K562 (cell line): ENCODE measurements at regions not wholly inside any gene's neighbourhood (a gene's known extent, or its start where the extent isn't known, plus 50 kb on each side); places are given as distances from the start of the nearest gene placed in this dataset.

Experiments
- ATAC-seq: fragments of 200-7000 bp; cut with Tn5 transposase; 3 replicates; pipeline ENCODE4 v1.9.1; 2020; ENCODE audit warnings: moderate library complexity
- BruUV-seq: library from RNA; stranded (reverse); fragments of 400-500 nt; replicated peaks from 2 replicates; lab custom pipeline; 2021; lab: Mats Ljungman, UMichigan
- CTCF ChIA-PET: fragments of 300-600 bp; formaldehyde crosslinking; extraction: SDS; loops from one replicate; lab custom pipeline; 2021; ENCODE audit warnings: low intra/inter-chr PET ratio; lab: Yijun Ruan, JAX
- POLR2A ChIA-PET: fragments of 300-600, 350-650 bp; sonication (Branson Sonifier 250); formaldehyde crosslinking; extraction: SDS; loops from one replicate; lab custom pipeline; 2021; ENCODE audit warnings: antibody characterized with exemption, inconsistent platforms; lab: Yijun Ruan, JAX
- DNase-seq, 4 experiments: peaks; one replicate each; pipeline versions ENCODE4 v3.0.0 to v3.0.0-alpha.2; 2011 to 2018; ENCODE audit warnings: low spot score in 3 of 4, mixed read lengths in 3 of 4; ENCODE audit errors: extremely low read depth in 1 of 4
- FAIRE-seq: peaks from 2 replicates; lab custom pipeline; 2011; peaks lifted over from hg19 to GRCh38; lab: Jason Lieb, UNC
- H2AFZ ChIP-seq: 2 replicates; pipeline ENCODE4 v1.6.0; 2011; ENCODE audit warnings: low read depth, low read length, control low read depth, inconsistent platforms
- H3K27ac ChIP-seq: fragments of 200-600 bp; 3 replicates; pipeline ENCODE4 v1.8.0; 2011; ENCODE audit warnings: low read depth, mild to moderate bottlenecking, control low read depth, inconsistent platforms, low read length, moderate library complexity, mixed read lengths; ENCODE audit errors: extremely low read depth
- H3K27me3 ChIP-seq, 2 experiments: fragments of 300-600 bp in 1 of 2; 2 replicates in 1 of 2; 3 replicates in 1 of 2; pipeline versions ENCODE4 v1.6.0 to v1.8.0; 2011; ENCODE audit warnings: inconsistent platforms in 2 of 2, low read length in 2 of 2, mild to moderate bottlenecking in 1 of 2, mixed read lengths in 1 of 2, moderate library complexity in 1 of 2; ENCODE audit not compliant: control insufficient read depth in 2 of 2, insufficient read depth in 2 of 2
- H3K36me3 ChIP-seq: fragments of 300-600 bp; 3 replicates; pipeline ENCODE4 v1.8.0; 2011; ENCODE audit warnings: mild to moderate bottlenecking, low read length, inconsistent platforms; ENCODE audit not compliant: control insufficient read depth, insufficient read depth
- H3K4me1 ChIP-seq, 2 experiments: fragments of 200-600 bp in 1 of 2; replicated peaks in 1 of 2; 2 replicates in 1 of 2; 3 replicates in 1 of 2; pipeline versions ENCODE4 v1.5.1 to v1.8.0; 2011; ENCODE audit warnings: inconsistent platforms in 2 of 2, low read length in 2 of 2, mild to moderate bottlenecking in 1 of 2, mixed read lengths in 1 of 2, moderate library complexity in 1 of 2; ENCODE audit not compliant: control insufficient read depth in 2 of 2, insufficient read depth in 2 of 2
- H3K4me2 ChIP-seq: 2 replicates; pipeline ENCODE4 v1.6.1; 2011; ENCODE audit warnings: low read length, control low read depth, inconsistent platforms, mixed read lengths; ENCODE audit not compliant: insufficient read depth
- H3K4me3 ChIP-seq: fragments of 200-600 bp; sonication (generic), shearing (Covaris generic); 2 replicates; pipeline ENCODE4 v1.5.1; 2016; ENCODE audit warnings: control low read depth, inconsistent platforms
- H3K79me2 ChIP-seq: fragments of 200-600 bp; 3 replicates; pipeline ENCODE4 v1.8.0; 2011; ENCODE audit warnings: low read length, inconsistent platforms; ENCODE audit not compliant: control insufficient read depth, insufficient read depth
- H3K9ac ChIP-seq, 2 experiments: 2 replicates each; pipeline versions ENCODE4 v1.6.0 to v1.6.1; 2011; ENCODE audit warnings: low read depth in 2 of 2, low read length in 2 of 2, control low read depth in 1 of 2, inconsistent platforms in 1 of 2, mild to moderate bottlenecking in 1 of 2, mixed read lengths in 1 of 2; ENCODE audit not compliant: insufficient read depth in 1 of 2
- H3K9me1 ChIP-seq: one replicate; pipeline ENCODE4 v1.6.0; 2011; ENCODE audit warnings: inconsistent platforms, mild to moderate bottlenecking, low read length, moderate library complexity; ENCODE audit not compliant: control insufficient read depth, insufficient read depth
- H3K9me3 ChIP-seq: replicated peaks from 2 replicates; pipeline ENCODE4 v1.5.1; 2011; ENCODE audit warnings: low read depth, low read length, inconsistent platforms; ENCODE audit not compliant: control insufficient read depth, insufficient read depth
- H4K20me1 ChIP-seq: replicated peaks from 2 replicates; pipeline ENCODE4 v1.6.1; 2011; ENCODE audit warnings: low read length, inconsistent platforms, mixed read lengths; ENCODE audit not compliant: control insufficient read depth, insufficient read depth
- CBFB ChIP-seq: sonication (generic); formaldehyde crosslinking; IDR thresholded peaks from 2 replicates; pipeline ENCODE4 v1.4.0; 2020; ENCODE audit warnings: mild to moderate bottlenecking, missing genetic modification reagents
- CHD2 ChIP-seq: IDR thresholded peaks from 2 replicates; pipeline ENCODE4 v1.6.1; 2011; ENCODE audit warnings: low read depth, low read length
- DIDO1 ChIP-seq: fragments of 450-650 bp; IDR thresholded peaks from 2 replicates; pipeline ENCODE4 v1.6.1; 2016; ENCODE audit warnings: low read depth, missing biosample characterization, missing genetic modification characterization
- MEIS2 ChIP-seq: fragments of 450-650 bp; IDR thresholded peaks from 2 replicates; pipeline ENCODE4 v1.6.1; 2014; ENCODE audit warnings: mild to moderate bottlenecking; ENCODE audit not compliant: partially characterized antibody
- MIER1 ChIP-seq: fragments of 450-650 bp; IDR thresholded peaks from 2 replicates; pipeline ENCODE4 v1.6.1; 2016; ENCODE audit warnings: antibody characterized with exemption, mild to moderate bottlenecking, low read depth
- POLR2AphosphoS2 ChIP-seq: IDR thresholded peaks from 2 replicates; pipeline ENCODE4 v1.6.1; 2012; ENCODE audit warnings: low read length, improper control_type of control experiment
- TAF15 ChIP-seq: fragments of 200-400 bp; formaldehyde crosslinking; IDR thresholded peaks from 2 replicates; pipeline ENCODE4 v1.6.1; 2017; ENCODE audit warnings: mild to moderate bottlenecking, low read depth, low read length, moderate library complexity
- TCF7 ChIP-seq: sonication (generic); IDR thresholded peaks from 2 replicates; pipeline ENCODE4 v1.6.1; 2016; ENCODE audit warnings: antibody characterized with exemption, borderline replicate concordance
- WGBS: fragments of 100-300 bp; shearing (Covaris generic); methylation state at CpG from one replicate; pipeline ENCODE4 v1.1.6; 2016; ENCODE audit warnings: low coverage, mixed read lengths; ENCODE audit not compliant: insufficient coverage; ENCODE audit errors: missing lambda C conversion rate; 5-methylcytosine and 5-hydroxymethylcytosine counted together
- in situ Hi-C: fragments of 300-500 bp; cut with MboI; formaldehyde crosslinking; loops from 4 replicates; pipeline ENCODE4 v1.15.0; 2018; ENCODE audit warnings: inconsistent platforms, mixed read lengths
- intact Hi-C: fragments of 100-400 bp; cut with micrococcal nuclease; formaldehyde crosslinking; loops from 2 replicates; pipeline ENCODE4 v1.14.2; 2022
- TF ChIP-seq, protein P1 (sequence below): fragments of 250-450 bp; sonication (Bioruptor Pico); IDR thresholded peaks from 2 replicates; pipeline ENCODE4 v1.4.0; 2020; ENCODE audit warnings: borderline replicate concordance
- TF ChIP-seq, protein P2 (sequence below): fragments of 200-800 bp; sonication (Bioruptor generic); IDR thresholded peaks from 2 replicates; pipeline ENCODE4 v1.6.1; 2017; ENCODE audit warnings: missing genetic modification characterization, missing compliant biosample characterization
- TF ChIP-seq, protein P3 (sequence below): sonication (generic); formaldehyde crosslinking; IDR thresholded peaks from 2 replicates; pipeline ENCODE4 v1.8.0; 2022; ENCODE audit warnings: mild to moderate bottlenecking, missing genetic modification reagents
- TF ChIP-seq, protein P4 (sequence below): fragments of 450-650 bp; formaldehyde crosslinking; IDR thresholded peaks from 2 replicates; pipeline ENCODE4 v1.4.0; 2020; ENCODE audit warnings: mild to moderate bottlenecking, mixed read lengths
- TF ChIP-seq, protein P5 (sequence below): sonication (generic); formaldehyde crosslinking; IDR thresholded peaks from 2 replicates; pipeline ENCODE4 v1.8.1; 2022; ENCODE audit warnings: missing genetic modification reagents

DNA sequence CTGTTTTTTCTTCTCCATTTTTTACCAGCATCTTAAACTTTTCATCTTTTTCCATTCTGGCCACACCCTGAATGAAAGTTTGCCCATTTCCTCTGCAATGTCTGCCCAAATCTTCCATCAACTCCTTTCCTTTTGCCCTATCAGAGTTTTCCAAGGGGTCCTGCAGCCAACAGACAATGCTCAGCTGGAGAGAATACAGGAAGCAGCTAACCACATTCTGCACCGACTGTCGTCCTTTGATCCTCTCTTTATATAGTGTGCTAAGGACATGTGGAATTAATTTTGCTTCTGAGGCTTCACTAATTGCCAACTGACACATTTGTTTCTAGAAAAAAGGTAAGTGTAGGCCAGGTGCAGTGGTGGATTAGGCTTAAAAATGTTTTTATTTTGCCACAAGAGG, 50.5 kb upstream of the DLX2 start:
- Histone ChIP-seq H3K27me3 (peaks cover 29 to 39% of the 10 kb centered on the region in 2 experiments), H3K9ac (no peak overlapping the region), H3K4me1 (no peaks in the 10 kb centered on the region), H3K79me2 (no peaks in the 10 kb centered on the region), H4K20me1 (no peaks in the 10 kb centered on the region), H3K36me3 (no peaks in the 10 kb centered on the region), H2AFZ (no peak overlapping the region), H3K27ac (no peak overlapping the region), H3K9me3 (no peaks in the 10 kb centered on the region), H3K9me1 (no peaks in the 10 kb centered on the region), H3K4me3 (no peak overlapping the region), H3K4me2 (no peak overlapping the region)
- no peak for DNase-seq
- ChIA-PET CTCF (no interaction called here), POLR2A (no interaction called here)
- intact Hi-C loops (no loop called here), in situ Hi-C loops (no loop called here)
- ATAC-seq: no peak
- FAIRE-seq: no peak
- 0% methylated on average over 2 of the region's 2 CpGs for WGBS
- BruUV-seq: no TSS peak
- TF ChIP-seq, protein P1, sequence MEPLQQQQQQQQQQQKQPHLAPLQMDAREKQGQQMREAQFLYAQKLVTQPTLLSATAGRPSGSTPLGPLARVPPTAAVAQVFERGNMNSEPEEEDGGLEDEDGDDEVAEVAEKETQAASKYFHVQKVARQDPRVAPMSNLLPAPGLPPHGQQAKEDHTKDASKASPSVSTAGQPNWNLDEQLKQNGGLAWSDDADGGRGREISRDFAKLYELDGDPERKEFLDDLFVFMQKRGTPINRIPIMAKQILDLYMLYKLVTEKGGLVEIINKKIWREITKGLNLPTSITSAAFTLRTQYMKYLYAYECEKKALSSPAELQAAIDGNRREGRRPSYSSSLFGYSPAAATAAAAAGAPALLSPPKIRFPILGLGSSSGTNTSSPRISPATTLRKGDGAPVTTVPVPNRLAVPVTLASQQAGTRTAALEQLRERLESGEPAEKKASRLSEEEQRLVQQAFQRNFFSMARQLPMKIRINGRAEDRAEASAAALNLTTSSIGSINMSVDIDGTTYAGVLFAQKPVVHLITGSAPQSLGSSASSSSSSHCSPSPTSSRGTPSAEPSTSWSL (CRISPR knock-in tag): no peak
- no peak for TF ChIP-seq MEIS2
- TF ChIP-seq POLR2AphosphoS2: no peak
- TF ChIP-seq, protein P2, sequence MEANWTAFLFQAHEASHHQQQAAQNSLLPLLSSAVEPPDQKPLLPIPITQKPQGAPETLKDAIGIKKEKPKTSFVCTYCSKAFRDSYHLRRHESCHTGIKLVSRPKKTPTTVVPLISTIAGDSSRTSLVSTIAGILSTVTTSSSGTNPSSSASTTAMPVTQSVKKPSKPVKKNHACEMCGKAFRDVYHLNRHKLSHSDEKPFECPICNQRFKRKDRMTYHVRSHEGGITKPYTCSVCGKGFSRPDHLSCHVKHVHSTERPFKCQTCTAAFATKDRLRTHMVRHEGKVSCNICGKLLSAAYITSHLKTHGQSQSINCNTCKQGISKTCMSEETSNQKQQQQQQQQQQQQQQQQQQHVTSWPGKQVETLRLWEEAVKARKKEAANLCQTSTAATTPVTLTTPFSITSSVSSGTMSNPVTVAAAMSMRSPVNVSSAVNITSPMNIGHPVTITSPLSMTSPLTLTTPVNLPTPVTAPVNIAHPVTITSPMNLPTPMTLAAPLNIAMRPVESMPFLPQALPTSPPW (CRISPR knock-in tag): no peak
- no peak for TF ChIP-seq CBFB (CRISPR knock-in tag)
- TF ChIP-seq, protein P3, sequence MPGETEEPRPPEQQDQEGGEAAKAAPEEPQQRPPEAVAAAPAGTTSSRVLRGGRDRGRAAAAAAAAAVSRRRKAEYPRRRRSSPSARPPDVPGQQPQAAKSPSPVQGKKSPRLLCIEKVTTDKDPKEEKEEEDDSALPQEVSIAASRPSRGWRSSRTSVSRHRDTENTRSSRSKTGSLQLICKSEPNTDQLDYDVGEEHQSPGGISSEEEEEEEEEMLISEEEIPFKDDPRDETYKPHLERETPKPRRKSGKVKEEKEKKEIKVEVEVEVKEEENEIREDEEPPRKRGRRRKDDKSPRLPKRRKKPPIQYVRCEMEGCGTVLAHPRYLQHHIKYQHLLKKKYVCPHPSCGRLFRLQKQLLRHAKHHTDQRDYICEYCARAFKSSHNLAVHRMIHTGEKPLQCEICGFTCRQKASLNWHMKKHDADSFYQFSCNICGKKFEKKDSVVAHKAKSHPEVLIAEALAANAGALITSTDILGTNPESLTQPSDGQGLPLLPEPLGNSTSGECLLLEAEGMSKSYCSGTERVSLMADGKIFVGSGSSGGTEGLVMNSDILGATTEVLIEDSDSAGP: no peak
- TF ChIP-seq, protein P4, sequence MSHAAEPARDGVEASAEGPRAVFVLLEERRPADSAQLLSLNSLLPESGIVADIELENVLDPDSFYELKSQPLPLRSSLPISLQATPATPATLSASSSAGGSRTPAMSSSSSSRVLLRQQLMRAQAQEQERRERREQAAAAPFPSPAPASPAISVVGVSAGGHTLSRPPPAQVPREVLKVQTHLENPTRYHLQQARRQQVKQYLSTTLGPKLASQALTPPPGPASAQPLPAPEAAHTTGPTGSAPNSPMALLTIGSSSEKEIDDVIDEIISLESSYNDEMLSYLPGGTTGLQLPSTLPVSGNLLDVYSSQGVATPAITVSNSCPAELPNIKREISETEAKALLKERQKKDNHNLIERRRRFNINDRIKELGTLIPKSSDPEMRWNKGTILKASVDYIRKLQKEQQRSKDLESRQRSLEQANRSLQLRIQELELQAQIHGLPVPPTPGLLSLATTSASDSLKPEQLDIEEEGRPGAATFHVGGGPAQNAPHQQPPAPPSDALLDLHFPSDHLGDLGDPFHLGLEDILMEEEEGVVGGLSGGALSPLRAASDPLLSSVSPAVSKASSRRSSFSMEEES (CRISPR knock-in tag): no peak
- TF ChIP-seq, protein P5, sequence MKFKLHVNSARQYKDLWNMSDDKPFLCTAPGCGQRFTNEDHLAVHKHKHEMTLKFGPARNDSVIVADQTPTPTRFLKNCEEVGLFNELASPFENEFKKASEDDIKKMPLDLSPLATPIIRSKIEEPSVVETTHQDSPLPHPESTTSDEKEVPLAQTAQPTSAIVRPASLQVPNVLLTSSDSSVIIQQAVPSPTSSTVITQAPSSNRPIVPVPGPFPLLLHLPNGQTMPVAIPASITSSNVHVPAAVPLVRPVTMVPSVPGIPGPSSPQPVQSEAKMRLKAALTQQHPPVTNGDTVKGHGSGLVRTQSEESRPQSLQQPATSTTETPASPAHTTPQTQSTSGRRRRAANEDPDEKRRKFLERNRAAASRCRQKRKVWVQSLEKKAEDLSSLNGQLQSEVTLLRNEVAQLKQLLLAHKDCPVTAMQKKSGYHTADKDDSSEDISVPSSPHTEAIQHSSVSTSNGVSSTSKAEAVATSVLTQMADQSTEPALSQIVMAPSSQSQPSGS (CRISPR knock-in tag): no peak
- TF ChIP-seq CHD2: no peak
- TF ChIP-seq TAF15: no peak
- TF ChIP-seq TCF7: no peak
- TF ChIP-seq DIDO1 (tag): no peak
- no peak for TF ChIP-seq MIER1
